GM12878 (cell line): ENCODE measurements at regions not wholly inside any gene's neighbourhood (a gene's known extent, or its start where the extent isn't known, plus 50 kb on each side); places are given as distances from the start of the nearest gene placed in this dataset.

ENCODE experiments used
- BRCA1 ChIP-seq: IDR thresholded peaks from 2 replicates; pipeline ENCODE4 v1.6.1; 2011; ENCODE audit warnings: low read depth, low read length, improper control_type of control experiment
- FOXK2 ChIP-seq: fragments of 450-650 bp; IDR thresholded peaks from 2 replicates; pipeline ENCODE4 v1.6.1; 2017; ENCODE audit warnings: mild to moderate bottlenecking, moderate library complexity
- JUND ChIP-seq: IDR thresholded peaks from 2 replicates; pipeline ENCODE4 v1.6.1; 2012; ENCODE audit warnings: low read depth, mild to moderate bottlenecking, low read length, improper control_type of control experiment, moderate library complexity
- KDM1A ChIP-seq: fragments of 200-600 bp; sonication (generic); IDR thresholded peaks from 2 replicates; pipeline ENCODE4 v1.6.1; 2016; ENCODE audit warnings: borderline replicate concordance
- POLR2A ChIP-seq: IDR thresholded peaks from 2 replicates; pipeline ENCODE4 v1.6.1; 2011; ENCODE audit warnings: low read depth, mild to moderate bottlenecking, low read length
- RFX5 ChIP-seq: IDR thresholded peaks from 2 replicates; pipeline ENCODE4 v1.6.1; 2011; ENCODE audit warnings: low read depth, low read length, improper control_type of control experiment
- TF ChIP-seq, protein P1 (sequence below): fragments of 450-650 bp; IDR thresholded peaks from 2 replicates; pipeline ENCODE4 v1.6.1; 2017; ENCODE audit warnings: mild to moderate bottlenecking, moderate library complexity
- TF ChIP-seq, protein P2 (sequence below): IDR thresholded peaks from 2 replicates; pipeline ENCODE4 v1.6.1; 2012; ENCODE audit warnings: mild to moderate bottlenecking, low read depth, low read length
- TF ChIP-seq, protein P3 (sequence below): IDR thresholded peaks from 2 replicates; pipeline ENCODE4 v1.6.1; 2011; ENCODE audit warnings: low read depth, low read length, improper control_type of control experiment, borderline replicate concordance
- TF ChIP-seq, protein P4 (sequence below), 3 experiments: IDR thresholded peaks in 2 of 3; conservative IDR thresholded peaks in 1 of 3; 2 replicates each; pipeline ENCODE4 v1.5.1; 2011; ENCODE audit warnings: low read depth in 3 of 3, low read length in 3 of 3, mild to moderate bottlenecking in 3 of 3, control low read depth in 2 of 3, moderate library complexity in 2 of 3, inconsistent platforms in 1 of 3, mixed read lengths in 1 of 3; ENCODE audit not compliant: control insufficient read depth in 2 of 3, insufficient read depth in 1 of 3; ENCODE audit errors: extremely low read depth in 1 of 3

DNA sequence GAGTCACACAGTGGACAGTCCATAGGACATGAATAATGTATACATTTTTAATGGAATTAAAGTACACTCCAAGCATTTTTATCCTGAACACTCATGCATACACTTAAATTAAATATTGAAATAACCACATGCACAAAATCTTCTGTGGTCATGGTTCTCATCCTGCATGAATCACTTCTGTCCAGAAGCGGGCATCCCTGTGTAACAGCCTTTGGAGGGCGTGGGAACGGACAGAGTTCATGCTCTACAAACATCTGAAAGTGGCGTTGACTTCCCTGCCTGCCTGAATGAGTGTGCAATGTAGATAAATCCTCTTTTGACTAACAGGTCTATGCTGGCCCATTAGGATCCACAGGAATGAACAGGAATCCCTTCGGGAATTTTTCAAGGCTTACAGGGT lies 780.2 kb downstream of the BRD1 start:
- TF ChIP-seq JUND = no peak
- TF ChIP-seq KDM1A = no peak
- TF ChIP-seq POLR2A = no peak
- no peak for TF ChIP-seq BRCA1
- TF ChIP-seq, protein P1, sequence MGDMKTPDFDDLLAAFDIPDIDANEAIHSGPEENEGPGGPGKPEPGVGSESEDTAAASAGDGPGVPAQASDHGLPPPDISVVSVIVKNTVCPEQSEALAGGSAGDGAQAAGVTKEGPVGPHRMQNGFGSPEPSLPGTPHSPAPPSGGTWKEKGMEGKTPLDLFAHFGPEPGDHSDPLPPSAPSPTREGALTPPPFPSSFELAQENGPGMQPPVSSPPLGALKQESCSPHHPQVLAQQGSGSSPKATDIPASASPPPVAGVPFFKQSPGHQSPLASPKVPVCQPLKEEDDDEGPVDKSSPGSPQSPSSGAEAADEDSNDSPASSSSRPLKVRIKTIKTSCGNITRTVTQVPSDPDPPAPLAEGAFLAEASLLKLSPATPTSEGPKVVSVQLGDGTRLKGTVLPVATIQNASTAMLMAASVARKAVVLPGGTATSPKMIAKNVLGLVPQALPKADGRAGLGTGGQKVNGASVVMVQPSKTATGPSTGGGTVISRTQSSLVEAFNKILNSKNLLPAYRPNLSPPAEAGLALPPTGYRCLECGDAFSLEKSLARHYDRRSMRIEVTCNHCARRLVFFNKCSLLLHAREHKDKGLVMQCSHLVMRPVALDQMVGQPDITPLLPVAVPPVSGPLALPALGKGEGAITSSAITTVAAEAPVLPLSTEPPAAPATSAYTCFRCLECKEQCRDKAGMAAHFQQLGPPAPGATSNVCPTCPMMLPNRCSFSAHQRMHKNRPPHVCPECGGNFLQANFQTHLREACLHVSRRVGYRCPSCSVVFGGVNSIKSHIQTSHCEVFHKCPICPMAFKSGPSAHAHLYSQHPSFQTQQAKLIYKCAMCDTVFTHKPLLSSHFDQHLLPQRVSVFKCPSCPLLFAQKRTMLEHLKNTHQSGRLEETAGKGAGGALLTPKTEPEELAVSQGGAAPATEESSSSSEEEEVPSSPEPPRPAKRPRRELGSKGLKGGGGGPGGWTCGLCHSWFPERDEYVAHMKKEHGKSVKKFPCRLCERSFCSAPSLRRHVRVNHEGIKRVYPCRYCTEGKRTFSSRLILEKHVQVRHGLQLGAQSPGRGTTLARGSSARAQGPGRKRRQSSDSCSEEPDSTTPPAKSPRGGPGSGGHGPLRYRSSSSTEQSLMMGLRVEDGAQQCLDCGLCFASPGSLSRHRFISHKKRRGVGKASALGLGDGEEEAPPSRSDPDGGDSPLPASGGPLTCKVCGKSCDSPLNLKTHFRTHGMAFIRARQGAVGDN = no peak
- no peak for TF ChIP-seq FOXK2
- TF ChIP-seq, protein P2, sequence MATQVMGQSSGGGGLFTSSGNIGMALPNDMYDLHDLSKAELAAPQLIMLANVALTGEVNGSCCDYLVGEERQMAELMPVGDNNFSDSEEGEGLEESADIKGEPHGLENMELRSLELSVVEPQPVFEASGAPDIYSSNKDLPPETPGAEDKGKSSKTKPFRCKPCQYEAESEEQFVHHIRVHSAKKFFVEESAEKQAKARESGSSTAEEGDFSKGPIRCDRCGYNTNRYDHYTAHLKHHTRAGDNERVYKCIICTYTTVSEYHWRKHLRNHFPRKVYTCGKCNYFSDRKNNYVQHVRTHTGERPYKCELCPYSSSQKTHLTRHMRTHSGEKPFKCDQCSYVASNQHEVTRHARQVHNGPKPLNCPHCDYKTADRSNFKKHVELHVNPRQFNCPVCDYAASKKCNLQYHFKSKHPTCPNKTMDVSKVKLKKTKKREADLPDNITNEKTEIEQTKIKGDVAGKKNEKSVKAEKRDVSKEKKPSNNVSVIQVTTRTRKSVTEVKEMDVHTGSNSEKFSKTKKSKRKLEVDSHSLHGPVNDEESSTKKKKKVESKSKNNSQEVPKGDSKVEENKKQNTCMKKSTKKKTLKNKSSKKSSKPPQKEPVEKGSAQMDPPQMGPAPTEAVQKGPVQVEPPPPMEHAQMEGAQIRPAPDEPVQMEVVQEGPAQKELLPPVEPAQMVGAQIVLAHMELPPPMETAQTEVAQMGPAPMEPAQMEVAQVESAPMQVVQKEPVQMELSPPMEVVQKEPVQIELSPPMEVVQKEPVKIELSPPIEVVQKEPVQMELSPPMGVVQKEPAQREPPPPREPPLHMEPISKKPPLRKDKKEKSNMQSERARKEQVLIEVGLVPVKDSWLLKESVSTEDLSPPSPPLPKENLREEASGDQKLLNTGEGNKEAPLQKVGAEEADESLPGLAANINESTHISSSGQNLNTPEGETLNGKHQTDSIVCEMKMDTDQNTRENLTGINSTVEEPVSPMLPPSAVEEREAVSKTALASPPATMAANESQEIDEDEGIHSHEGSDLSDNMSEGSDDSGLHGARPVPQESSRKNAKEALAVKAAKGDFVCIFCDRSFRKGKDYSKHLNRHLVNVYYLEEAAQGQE = no peak
- TF ChIP-seq, protein P3, sequence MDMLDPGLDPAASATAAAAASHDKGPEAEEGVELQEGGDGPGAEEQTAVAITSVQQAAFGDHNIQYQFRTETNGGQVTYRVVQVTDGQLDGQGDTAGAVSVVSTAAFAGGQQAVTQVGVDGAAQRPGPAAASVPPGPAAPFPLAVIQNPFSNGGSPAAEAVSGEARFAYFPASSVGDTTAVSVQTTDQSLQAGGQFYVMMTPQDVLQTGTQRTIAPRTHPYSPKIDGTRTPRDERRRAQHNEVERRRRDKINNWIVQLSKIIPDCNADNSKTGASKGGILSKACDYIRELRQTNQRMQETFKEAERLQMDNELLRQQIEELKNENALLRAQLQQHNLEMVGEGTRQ = no peak
- TF ChIP-seq, protein P4, sequence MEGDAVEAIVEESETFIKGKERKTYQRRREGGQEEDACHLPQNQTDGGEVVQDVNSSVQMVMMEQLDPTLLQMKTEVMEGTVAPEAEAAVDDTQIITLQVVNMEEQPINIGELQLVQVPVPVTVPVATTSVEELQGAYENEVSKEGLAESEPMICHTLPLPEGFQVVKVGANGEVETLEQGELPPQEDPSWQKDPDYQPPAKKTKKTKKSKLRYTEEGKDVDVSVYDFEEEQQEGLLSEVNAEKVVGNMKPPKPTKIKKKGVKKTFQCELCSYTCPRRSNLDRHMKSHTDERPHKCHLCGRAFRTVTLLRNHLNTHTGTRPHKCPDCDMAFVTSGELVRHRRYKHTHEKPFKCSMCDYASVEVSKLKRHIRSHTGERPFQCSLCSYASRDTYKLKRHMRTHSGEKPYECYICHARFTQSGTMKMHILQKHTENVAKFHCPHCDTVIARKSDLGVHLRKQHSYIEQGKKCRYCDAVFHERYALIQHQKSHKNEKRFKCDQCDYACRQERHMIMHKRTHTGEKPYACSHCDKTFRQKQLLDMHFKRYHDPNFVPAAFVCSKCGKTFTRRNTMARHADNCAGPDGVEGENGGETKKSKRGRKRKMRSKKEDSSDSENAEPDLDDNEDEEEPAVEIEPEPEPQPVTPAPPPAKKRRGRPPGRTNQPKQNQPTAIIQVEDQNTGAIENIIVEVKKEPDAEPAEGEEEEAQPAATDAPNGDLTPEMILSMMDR (IDR thresholded peaks at IDR 0.05 in 2 of 3, conservative IDR thresholded peaks at IDR 0.05 in 1 of 3; ENCODE audit: control insufficient read depth in 2 of 3, extremely low read depth in 1 of 3, insufficient read depth in 1 of 3, low read depth in 3 of 3, low read length in 3 of 3) = no peak
- no peak for TF ChIP-seq RFX5
